ENCODE measurements at regions not wholly inside any gene's neighbourhood (a gene's known extent, or its start where the extent isn't known, plus 50 kb on each side); places are given as distances from the start of the nearest gene placed in this dataset.

GRCh38 chr4:147194114-147194513, 248.4 kb upstream of the TTC29 start:
- Mint-ChIP-seq H3K36me3 (no peaks in the 10 kb centered on the region), H3K4me1 (peaks cover 24% of the 10 kb centered on the region), H3K9me3 (peaks cover 2% of the 10 kb centered on the region), H3K27me3 (ENCODE audit: low read depth) (no peaks in the 10 kb centered on the region), H3K27ac (0 out of 2 replicates have a peak overlapping the region, but pooled peaks have one; percentile 13), H3K4me3 (no peak overlapping the region)
- ChIA-PET CTCF (no interaction called here), POLR2A (no interaction called here)
- ATAC-seq (no peak), DNase-seq (ENCODE audit: low spot score) (no peak)
- no peak for TF ChIP-seq EMX1 (CRISPR knock-in tag; IDR thresholded peaks at IDR 0.05)

DNA sequence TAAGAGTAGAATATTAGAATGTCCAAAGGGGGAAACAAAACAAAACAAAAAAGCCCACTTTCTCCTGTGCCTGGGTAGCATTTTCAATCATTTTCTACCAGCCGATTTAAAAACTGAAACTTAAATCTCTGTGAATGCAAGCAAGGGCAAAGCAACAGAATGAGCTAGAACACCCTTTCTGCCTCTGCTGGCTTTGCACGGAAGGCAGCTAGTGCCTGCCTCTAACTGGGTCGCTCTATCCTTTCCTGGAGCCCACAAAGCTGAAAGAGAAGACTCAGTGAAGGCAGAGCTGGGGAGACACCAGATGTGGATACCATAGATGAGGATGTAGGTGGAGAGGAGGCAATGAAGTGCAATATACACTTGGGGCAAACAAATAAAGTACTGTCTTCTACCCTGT, 248.9 kb upstream of the TTC29 start:
- DNase-seq (ENCODE audit: low spot score) (no peak), ATAC-seq (no peak)
- TF ChIP-seq TCF7 (CRISPR knock-in tag; IDR thresholded peaks at IDR 0.05; ENCODE audit: low read depth) (no peak), PRRX2 (CRISPR knock-in tag; IDR thresholded peaks at IDR 0.05) (no peak), ZNF219 (CRISPR knock-in tag; IDR thresholded peaks at IDR 0.05; ENCODE audit: borderline replicate concordance) (no peak), IRF2 (CRISPR knock-in tag; IDR thresholded peaks at IDR 0.05; ENCODE audit: borderline replicate concordance, low read depth) (no peak), TP53 (CRISPR knock-in tag; IDR thresholded peaks at IDR 0.05) (no peak), ATF2 (CRISPR knock-in tag; IDR thresholded peaks at IDR 0.05; ENCODE audit: borderline replicate concordance, low read depth) (no peak)
- TF ChIP-seq, protein P1, sequence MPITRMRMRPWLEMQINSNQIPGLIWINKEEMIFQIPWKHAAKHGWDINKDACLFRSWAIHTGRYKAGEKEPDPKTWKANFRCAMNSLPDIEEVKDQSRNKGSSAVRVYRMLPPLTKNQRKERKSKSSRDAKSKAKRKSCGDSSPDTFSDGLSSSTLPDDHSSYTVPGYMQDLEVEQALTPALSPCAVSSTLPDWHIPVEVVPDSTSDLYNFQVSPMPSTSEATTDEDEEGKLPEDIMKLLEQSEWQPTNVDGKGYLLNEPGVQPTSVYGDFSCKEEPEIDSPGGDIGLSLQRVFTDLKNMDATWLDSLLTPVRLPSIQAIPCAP (CRISPR knock-in tag; IDR thresholded peaks at IDR 0.05) = no peak
- Mint-ChIP-seq H3K27ac (no peak overlapping the region), H3K9me3 (no peaks in the 10 kb centered on the region), H3K27me3 (ENCODE audit: low read depth) (no peaks in the 10 kb centered on the region), H3K4me3 (no peak overlapping the region), H3K36me3 (no peaks in the 10 kb centered on the region), H3K4me1 (peaks cover 26% of the 10 kb centered on the region)
- ChIA-PET POLR2A (interaction anchor here (0.5 kb wide), 1 partner anchor 54 kb away, joined by 4 read pairs; no protein-coding TSS in a partner anchor), CTCF (no interaction called here)

DNA sequence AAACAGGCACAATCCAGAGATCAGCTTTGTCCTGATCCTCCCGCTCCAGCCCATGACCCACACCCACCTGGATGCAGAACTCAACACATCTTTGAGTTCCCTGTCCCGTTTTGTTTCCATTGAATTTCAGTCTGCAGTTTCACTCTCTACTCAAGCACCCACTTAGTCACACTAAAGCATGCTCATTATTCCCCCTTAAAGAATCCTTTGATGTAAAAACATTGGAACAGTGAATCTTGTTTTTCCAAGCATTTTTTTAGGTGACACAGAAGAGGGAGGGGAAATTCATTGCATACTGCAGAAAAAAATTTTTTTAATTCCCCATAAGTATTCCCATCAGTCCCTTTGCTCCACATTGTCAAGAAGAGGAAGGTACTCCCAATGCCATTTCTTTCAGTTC, 249.7 kb upstream of the TTC29 start:
- Mint-ChIP-seq H3K36me3 (no peaks in the 10 kb centered on the region), H3K4me3 (no peak overlapping the region), H3K4me1 (peaks cover 26% of the 10 kb centered on the region), H3K27ac (no peak overlapping the region), H3K9me3 (no peaks in the 10 kb centered on the region), H3K27me3 (ENCODE audit: low read depth) (no peaks in the 10 kb centered on the region)
- DNase-seq (ENCODE audit: low spot score) (no peak), ATAC-seq (no peak)
- POLR2A ChIA-PET = interaction anchor here (0.5 kb wide), 1 partner anchor 55 kb away, joined by 4 read pairs; no protein-coding TSS in a partner anchor
- TF ChIP-seq ATF3 (CRISPR knock-in tag; conservative IDR thresholded peaks at IDR 0.05) = no peak
- CTCF ChIA-PET = no interaction called here

- POLR2A ChIA-PET = no interaction called here
- Mint-ChIP-seq H3K4me1 (peaks cover 32% of the 10 kb centered on the region), H3K36me3 (no peaks in the 10 kb centered on the region), H3K27ac (no peak overlapping the region), H3K9me3 (no peaks in the 10 kb centered on the region), H3K4me3 (no peak overlapping the region), H3K27me3 (ENCODE audit: low read depth) (no peaks in the 10 kb centered on the region)
- ATAC-seq = peak; percentile 70
- DNase-seq (ENCODE audit: low spot score) = no peak
- TF ChIP-seq TEAD4 (CRISPR knock-in tag; IDR thresholded peaks at IDR 0.05) (peak; percentile 71; the same call in 1 of the 2 replicates), CREB1 (CRISPR knock-in tag; IDR thresholded peaks at IDR 0.05) (no peak)
- CTCF ChIA-PET = interaction anchor here (1.1 to 1.5 kb wide), 2 partner anchors 320 to 328 kb away, joined by 3 to 4 read pairs; no protein-coding TSS in a partner anchor
Measured at GRCh38 chr4:147198411-147199051, 252.9 kb upstream of the TTC29 start.

GRCh38 chr4:147201016-147201415, 255.4 kb upstream of the TTC29 start:
- ATAC-seq (no peak), DNase-seq (ENCODE audit: low spot score) (no peak)
- ChIA-PET POLR2A (no interaction called here), CTCF (no interaction called here)
- Mint-ChIP-seq H3K27ac (no peak overlapping the region), H3K36me3 (no peaks in the 10 kb centered on the region), H3K9me3 (no peaks in the 10 kb centered on the region), H3K4me1 (peaks cover 32% of the 10 kb centered on the region), H3K4me3 (no peak overlapping the region), H3K27me3 (ENCODE audit: low read depth) (no peaks in the 10 kb centered on the region)
- TF ChIP-seq, protein P2, sequence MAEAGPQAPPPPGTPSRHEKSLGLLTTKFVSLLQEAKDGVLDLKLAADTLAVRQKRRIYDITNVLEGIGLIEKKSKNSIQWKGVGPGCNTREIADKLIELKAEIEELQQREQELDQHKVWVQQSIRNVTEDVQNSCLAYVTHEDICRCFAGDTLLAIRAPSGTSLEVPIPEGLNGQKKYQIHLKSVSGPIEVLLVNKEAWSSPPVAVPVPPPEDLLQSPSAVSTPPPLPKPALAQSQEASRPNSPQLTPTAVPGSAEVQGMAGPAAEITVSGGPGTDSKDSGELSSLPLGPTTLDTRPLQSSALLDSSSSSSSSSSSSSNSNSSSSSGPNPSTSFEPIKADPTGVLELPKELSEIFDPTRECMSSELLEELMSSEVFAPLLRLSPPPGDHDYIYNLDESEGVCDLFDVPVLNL (CRISPR knock-in tag; IDR thresholded peaks at IDR 0.05; ENCODE audit: borderline replicate concordance, low read depth) = no peak
- no peak for TF ChIP-seq ETV6 (CRISPR knock-in tag; IDR thresholded peaks at IDR 0.05)
- TF ChIP-seq ZNF138 (CRISPR knock-in tag; conservative IDR thresholded peaks at IDR 0.05) = no peak
- TF ChIP-seq EMX1 (CRISPR knock-in tag; IDR thresholded peaks at IDR 0.05) = no peak
- TF ChIP-seq, protein P3, sequence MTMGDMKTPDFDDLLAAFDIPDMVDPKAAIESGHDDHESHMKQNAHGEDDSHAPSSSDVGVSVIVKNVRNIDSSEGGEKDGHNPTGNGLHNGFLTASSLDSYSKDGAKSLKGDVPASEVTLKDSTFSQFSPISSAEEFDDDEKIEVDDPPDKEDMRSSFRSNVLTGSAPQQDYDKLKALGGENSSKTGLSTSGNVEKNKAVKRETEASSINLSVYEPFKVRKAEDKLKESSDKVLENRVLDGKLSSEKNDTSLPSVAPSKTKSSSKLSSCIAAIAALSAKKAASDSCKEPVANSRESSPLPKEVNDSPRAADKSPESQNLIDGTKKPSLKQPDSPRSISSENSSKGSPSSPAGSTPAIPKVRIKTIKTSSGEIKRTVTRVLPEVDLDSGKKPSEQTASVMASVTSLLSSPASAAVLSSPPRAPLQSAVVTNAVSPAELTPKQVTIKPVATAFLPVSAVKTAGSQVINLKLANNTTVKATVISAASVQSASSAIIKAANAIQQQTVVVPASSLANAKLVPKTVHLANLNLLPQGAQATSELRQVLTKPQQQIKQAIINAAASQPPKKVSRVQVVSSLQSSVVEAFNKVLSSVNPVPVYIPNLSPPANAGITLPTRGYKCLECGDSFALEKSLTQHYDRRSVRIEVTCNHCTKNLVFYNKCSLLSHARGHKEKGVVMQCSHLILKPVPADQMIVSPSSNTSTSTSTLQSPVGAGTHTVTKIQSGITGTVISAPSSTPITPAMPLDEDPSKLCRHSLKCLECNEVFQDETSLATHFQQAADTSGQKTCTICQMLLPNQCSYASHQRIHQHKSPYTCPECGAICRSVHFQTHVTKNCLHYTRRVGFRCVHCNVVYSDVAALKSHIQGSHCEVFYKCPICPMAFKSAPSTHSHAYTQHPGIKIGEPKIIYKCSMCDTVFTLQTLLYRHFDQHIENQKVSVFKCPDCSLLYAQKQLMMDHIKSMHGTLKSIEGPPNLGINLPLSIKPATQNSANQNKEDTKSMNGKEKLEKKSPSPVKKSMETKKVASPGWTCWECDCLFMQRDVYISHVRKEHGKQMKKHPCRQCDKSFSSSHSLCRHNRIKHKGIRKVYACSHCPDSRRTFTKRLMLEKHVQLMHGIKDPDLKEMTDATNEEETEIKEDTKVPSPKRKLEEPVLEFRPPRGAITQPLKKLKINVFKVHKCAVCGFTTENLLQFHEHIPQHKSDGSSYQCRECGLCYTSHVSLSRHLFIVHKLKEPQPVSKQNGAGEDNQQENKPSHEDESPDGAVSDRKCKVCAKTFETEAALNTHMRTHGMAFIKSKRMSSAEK (CRISPR knock-in tag; IDR thresholded peaks at IDR 0.05; ENCODE audit: borderline replicate concordance) = no peak
- TF ChIP-seq ZBTB21 (CRISPR knock-in tag; IDR thresholded peaks at IDR 0.05; ENCODE audit: borderline replicate concordance) = no peak
- TF ChIP-seq ZNF121 (CRISPR knock-in tag; IDR thresholded peaks at IDR 0.05) = no peak

All from WTC11 (cell line).